OCI-LY1 (cell line): ENCODE measurements at regions not wholly inside any gene's neighbourhood (a gene's known extent, or its start where the extent isn't known, plus 50 kb on each side); places are given as distances from the start of the nearest gene placed in this dataset.

Source experiments
- H2AFZ ChIP-seq: fragments of 200-600 bp; sonication (generic), shearing (Covaris generic); 2 replicates; pipeline ENCODE4 v1.6.0; 2014; ENCODE audit warnings: antibody characterized with exemption, mild to moderate bottlenecking, low read length
- H3F3A ChIP-seq: fragments of 200-600 bp; sonication (generic), shearing (Covaris generic); 2 replicates; pipeline ENCODE4 v1.6.0; 2014; ENCODE audit warnings: mild to moderate bottlenecking, antibody characterized with exemption, low read length, moderate library complexity; ENCODE audit not compliant: insufficient read depth
- H3K27ac ChIP-seq: fragments of 200-600 bp; sonication (generic); 2 replicates; pipeline ENCODE4 v1.5.1; 2014; ENCODE audit warnings: low read length, mixed run types, mild to moderate bottlenecking, low read depth; ENCODE audit not compliant: poor library complexity, severe bottlenecking
- H3K27me3 ChIP-seq: fragments of 200-600 bp; sonication (generic); 2 replicates; pipeline ENCODE4 v1.6.0; 2014; ENCODE audit warnings: antibody characterized with exemption, mild to moderate bottlenecking, low read length, moderate library complexity; ENCODE audit not compliant: insufficient read depth
- H3K36me3 ChIP-seq: fragments of 200-600 bp; sonication (generic); 2 replicates; pipeline ENCODE4 v1.6.1; 2014; ENCODE audit warnings: mild to moderate bottlenecking, antibody characterized with exemption, low read length, moderate library complexity, mixed read lengths; ENCODE audit not compliant: insufficient read depth
- H3K4me1 ChIP-seq: fragments of 200-600 bp; sonication (generic); 2 replicates; pipeline ENCODE4 v1.5.1; 2014; ENCODE audit warnings: mild to moderate bottlenecking, low read length, moderate library complexity; ENCODE audit not compliant: insufficient read depth, severe bottlenecking
- H3K4me2 ChIP-seq: fragments of 200-600 bp; sonication (generic), shearing (Covaris generic); 2 replicates; pipeline ENCODE4 v1.6.1; 2014; ENCODE audit warnings: low read length
- H3K4me3 ChIP-seq: fragments of 200-600 bp; sonication (generic); 2 replicates; pipeline ENCODE4 v1.5.1; 2014; ENCODE audit warnings: low read length, low read depth, mild to moderate bottlenecking, mixed read lengths; ENCODE audit not compliant: poor library complexity, severe bottlenecking
- H3K79me2 ChIP-seq: fragments of 200-600 bp; shearing (Covaris generic); 2 replicates; pipeline ENCODE4 v1.6.1; 2016; ENCODE audit warnings: mixed run types, low read length, mixed read lengths; ENCODE audit not compliant: insufficient read depth
- H3K9ac ChIP-seq: fragments of 200-600 bp; sonication (generic), shearing (Covaris generic); 2 replicates; pipeline ENCODE4 v1.6.1; 2014; ENCODE audit warnings: mild to moderate bottlenecking, low read length, mixed read lengths
- H3K9me2 ChIP-seq: fragments of 200-600 bp; sonication (generic), shearing (Covaris generic); 2 replicates; pipeline ENCODE4 v1.6.1; 2014; ENCODE audit warnings: low read depth, mild to moderate bottlenecking, low read length, mixed read lengths
- H3K9me3 ChIP-seq: fragments of 200-600 bp; shearing (Covaris generic); 2 replicates; pipeline ENCODE4 v1.6.1; 2014; ENCODE audit warnings: low read length, mixed read lengths
- H4K20me1 ChIP-seq: fragments of 200-600 bp; sonication (generic), shearing (Covaris generic); 2 replicates; pipeline ENCODE4 v1.6.0; 2016; ENCODE audit warnings: mild to moderate bottlenecking, low read length; ENCODE audit not compliant: insufficient read depth
- EZH2 ChIP-seq: fragments of 200-600 bp; sonication (generic), shearing (Covaris generic); IDR thresholded peaks from 2 replicates; pipeline ENCODE4 v1.8.0; 2017; ENCODE audit warnings: borderline replicate concordance, mixed run types, mild to moderate bottlenecking, antibody characterized with exemption, low read length, moderate library complexity, mixed read lengths
- TF ChIP-seq, protein P1 (sequence below): fragments of 200-600 bp; sonication (generic), shearing (Covaris generic); IDR thresholded peaks from 2 replicates; pipeline ENCODE4 v1.5.1; 2017; ENCODE audit warnings: mild to moderate bottlenecking, antibody characterized with exemption, low read length, moderate library complexity, mixed read lengths

GRCh38 chr9:135033487-135033886, 54.0 kb upstream of the OLFM1 start:
- TF ChIP-seq, protein P1, sequence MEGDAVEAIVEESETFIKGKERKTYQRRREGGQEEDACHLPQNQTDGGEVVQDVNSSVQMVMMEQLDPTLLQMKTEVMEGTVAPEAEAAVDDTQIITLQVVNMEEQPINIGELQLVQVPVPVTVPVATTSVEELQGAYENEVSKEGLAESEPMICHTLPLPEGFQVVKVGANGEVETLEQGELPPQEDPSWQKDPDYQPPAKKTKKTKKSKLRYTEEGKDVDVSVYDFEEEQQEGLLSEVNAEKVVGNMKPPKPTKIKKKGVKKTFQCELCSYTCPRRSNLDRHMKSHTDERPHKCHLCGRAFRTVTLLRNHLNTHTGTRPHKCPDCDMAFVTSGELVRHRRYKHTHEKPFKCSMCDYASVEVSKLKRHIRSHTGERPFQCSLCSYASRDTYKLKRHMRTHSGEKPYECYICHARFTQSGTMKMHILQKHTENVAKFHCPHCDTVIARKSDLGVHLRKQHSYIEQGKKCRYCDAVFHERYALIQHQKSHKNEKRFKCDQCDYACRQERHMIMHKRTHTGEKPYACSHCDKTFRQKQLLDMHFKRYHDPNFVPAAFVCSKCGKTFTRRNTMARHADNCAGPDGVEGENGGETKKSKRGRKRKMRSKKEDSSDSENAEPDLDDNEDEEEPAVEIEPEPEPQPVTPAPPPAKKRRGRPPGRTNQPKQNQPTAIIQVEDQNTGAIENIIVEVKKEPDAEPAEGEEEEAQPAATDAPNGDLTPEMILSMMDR = no peak
- no peak for TF ChIP-seq EZH2
- H4K20me1 ChIP-seq = no peaks in the 10 kb centered on the region

DNA sequence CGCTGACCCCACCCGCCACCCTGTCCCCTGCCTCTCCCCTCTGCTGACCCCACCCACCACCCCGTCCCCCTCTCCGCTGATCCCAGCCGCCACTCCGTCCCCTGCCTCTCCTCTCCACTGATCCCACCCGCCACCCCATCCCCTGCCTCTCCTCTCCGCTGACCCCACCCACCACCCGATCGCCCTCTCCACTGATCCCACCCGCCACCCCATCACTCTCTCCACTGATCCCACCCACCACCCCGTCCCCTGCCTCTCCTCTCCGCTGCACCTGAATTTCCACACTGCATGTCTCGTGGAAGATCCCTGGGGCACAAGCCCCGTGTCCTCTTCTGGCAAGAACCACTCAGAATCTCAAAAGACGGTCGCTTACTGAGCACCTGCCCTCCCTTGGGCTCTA, 53.4 kb upstream of the OLFM1 start:
- no peak overlapping the region for H3K4me2 ChIP-seq
- H3K36me3 ChIP-seq = no peaks in the 10 kb centered on the region
- H3K27ac ChIP-seq = no peak overlapping the region
- no peak overlapping the region for H2AFZ ChIP-seq
- no peaks in the 10 kb centered on the region for H3K79me2 ChIP-seq
- no peak overlapping the region for H3K9ac ChIP-seq
- H3K4me1 ChIP-seq = no peaks in the 10 kb centered on the region
- TF ChIP-seq EZH2 = no peak
- TF ChIP-seq, protein P1 = no peak
- H3K27me3 ChIP-seq = peaks cover 5% of the 10 kb centered on the region; the same call in 1 of the 2 replicates
- no peaks in the 10 kb centered on the region for H3K9me2 ChIP-seq
- H4K20me1 ChIP-seq = no peaks in the 10 kb centered on the region
- H3K9me3 ChIP-seq = no peaks in the 10 kb centered on the region
- H3F3A ChIP-seq = no peaks in the 10 kb centered on the region
- H3K4me3 ChIP-seq = no peak overlapping the region

More at GRCh38 chr9:135033487-135033886, 54.0 kb upstream of the OLFM1 start:
- Histone ChIP-seq H3K27ac (no peak overlapping the region), H3K9ac (no peak overlapping the region), H3K4me2 (no peak overlapping the region), H3F3A (no peaks in the 10 kb centered on the region), H3K4me3 (no peak overlapping the region), H2AFZ (no peak overlapping the region), H3K27me3 (peaks cover 5% of the 10 kb centered on the region; the same call in 1 of the 2 replicates), H3K9me3 (no peaks in the 10 kb centered on the region), H3K4me1 (no peaks in the 10 kb centered on the region), H3K9me2 (no peaks in the 10 kb centered on the region), H3K79me2 (no peaks in the 10 kb centered on the region), H3K36me3 (no peaks in the 10 kb centered on the region)

GRCh38 chr9:135035781-135036760, 51.4 kb upstream of the OLFM1 start:
- no peaks in the 10 kb centered on the region for H3K4me1 ChIP-seq
- TF ChIP-seq, protein P1 = no peak
- TF ChIP-seq EZH2 = no peak
- no peaks in the 10 kb centered on the region for H3F3A ChIP-seq
- H3K9me2 ChIP-seq = no peaks in the 10 kb centered on the region
- no peak overlapping the region for H3K4me2 ChIP-seq
- H2AFZ ChIP-seq = no peak overlapping the region
- H3K4me3 ChIP-seq = no peak overlapping the region
- no peaks in the 10 kb centered on the region for H3K9me3 ChIP-seq
- H3K36me3 ChIP-seq = no peaks in the 10 kb centered on the region
- H3K9ac ChIP-seq = no peak overlapping the region
- no peaks in the 10 kb centered on the region for H4K20me1 ChIP-seq
- no peak overlapping the region for H3K27ac ChIP-seq
- H3K79me2 ChIP-seq = no peaks in the 10 kb centered on the region
- peaks cover 5% of the 10 kb centered on the region for H3K27me3 ChIP-seq
